ENCODE measurements at regions not wholly inside any gene's neighbourhood (a gene's known extent, or its start where the extent isn't known, plus 50 kb on each side); places are given as distances from the start of the nearest gene placed in this dataset.

- no peaks in the 10 kb centered on the region for H3K9me2 ChIP-seq (replicated peaks; ENCODE audit: low read depth, low read length)
- H3K27me3 ChIP-seq (ENCODE audit: insufficient read depth, low read length, poor library complexity, severe bottlenecking) = no peaks in the 10 kb centered on the region
- H3K4me3 ChIP-seq (ENCODE audit: low read length, poor library complexity, severe bottlenecking) = no peak overlapping the region
- no peaks in the 10 kb centered on the region for H3K4me1 ChIP-seq (ENCODE audit: insufficient read depth, low read length, poor library complexity, severe bottlenecking)
- peaks cover 5% of the 10 kb centered on the region; the same call in 1 of the 2 replicates for H3K9me3 ChIP-seq (ENCODE audit: insufficient read depth, low read depth, low read length)
- no peaks in the 10 kb centered on the region for H3K79me2 ChIP-seq (ENCODE audit: insufficient read depth, low read length)
- no peak overlapping the region for H3K4me2 ChIP-seq (ENCODE audit: low read depth, low read length, poor library complexity, severe bottlenecking)
- no peaks in the 10 kb centered on the region for H3K36me3 ChIP-seq (ENCODE audit: insufficient read depth, low read length)
- TF ChIP-seq EZH2phosphoT487 (IDR thresholded peaks at IDR 0.05; ENCODE audit: borderline replicate concordance) (no peak), CTCF (conservative IDR thresholded peaks at IDR 0.05; ENCODE audit: low read length) (no peak)
- H3K9ac ChIP-seq (ENCODE audit: low read depth, low read length, poor library complexity, severe bottlenecking) = no peak overlapping the region
- H2AFZ ChIP-seq (ENCODE audit: low read length) = no peak overlapping the region
- no peaks in the 10 kb centered on the region for H3F3A ChIP-seq (ENCODE audit: low read depth)
- no peaks in the 10 kb centered on the region for H4K20me1 ChIP-seq (ENCODE audit: insufficient read depth, low read length, poor library complexity, severe bottlenecking)
Observed at GRCh38 chr5:2546938-2547337, 204.5 kb downstream of the IRX2 start.

GRCh38 chr5:2544003-2544402 lies 207.5 kb downstream of the IRX2 start:
- Histone ChIP-seq H3F3A (ENCODE audit: low read depth) (no peaks in the 10 kb centered on the region), H3K36me3 (ENCODE audit: insufficient read depth, low read length) (no peaks in the 10 kb centered on the region), H3K79me2 (ENCODE audit: insufficient read depth, low read length) (no peaks in the 10 kb centered on the region), H3K27me3 (ENCODE audit: insufficient read depth, low read length, poor library complexity, severe bottlenecking) (no peaks in the 10 kb centered on the region), H3K9me3 (ENCODE audit: insufficient read depth, low read depth, low read length) (peaks cover 5% of the 10 kb centered on the region; the same call in 1 of the 2 replicates), H2AFZ (ENCODE audit: low read length) (no peak overlapping the region), H3K4me2 (ENCODE audit: low read depth, low read length, poor library complexity, severe bottlenecking) (no peak overlapping the region), H3K9me2 (replicated peaks; ENCODE audit: low read depth, low read length) (no peaks in the 10 kb centered on the region), H4K20me1 (ENCODE audit: insufficient read depth, low read length, poor library complexity, severe bottlenecking) (no peaks in the 10 kb centered on the region), H3K4me3 (ENCODE audit: low read length, poor library complexity, severe bottlenecking) (no peak overlapping the region), H3K4me1 (ENCODE audit: insufficient read depth, low read length, poor library complexity, severe bottlenecking) (no peaks in the 10 kb centered on the region), H3K9ac (ENCODE audit: low read depth, low read length, poor library complexity, severe bottlenecking) (no peak overlapping the region)
- TF ChIP-seq EZH2phosphoT487 (IDR thresholded peaks at IDR 0.05; ENCODE audit: borderline replicate concordance) = no peak
- TF ChIP-seq CTCF (conservative IDR thresholded peaks at IDR 0.05; ENCODE audit: low read length) = no peak

- H4K20me1 ChIP-seq (ENCODE audit: insufficient read depth, low read length, poor library complexity, severe bottlenecking) = no peaks in the 10 kb centered on the region
- H2AFZ ChIP-seq (ENCODE audit: low read length) = no peak overlapping the region
- H3K79me2 ChIP-seq (ENCODE audit: insufficient read depth, low read length) = no peaks in the 10 kb centered on the region
- no peaks in the 10 kb centered on the region for H3K4me1 ChIP-seq (ENCODE audit: insufficient read depth, low read length, poor library complexity, severe bottlenecking)
- H3K27me3 ChIP-seq (ENCODE audit: insufficient read depth, low read length, poor library complexity, severe bottlenecking) = no peaks in the 10 kb centered on the region
- H3K36me3 ChIP-seq (ENCODE audit: insufficient read depth, low read length) = no peaks in the 10 kb centered on the region
- TF ChIP-seq EZH2phosphoT487 (IDR thresholded peaks at IDR 0.05; ENCODE audit: borderline replicate concordance) (no peak), CTCF (conservative IDR thresholded peaks at IDR 0.05; ENCODE audit: low read length) (no peak)
- H3K4me2 ChIP-seq (ENCODE audit: low read depth, low read length, poor library complexity, severe bottlenecking) = no peak overlapping the region
- no peaks in the 10 kb centered on the region; the same call in 1 of the 2 replicates for H3K9me3 ChIP-seq (ENCODE audit: insufficient read depth, low read depth, low read length)
- H3K9ac ChIP-seq (ENCODE audit: low read depth, low read length, poor library complexity, severe bottlenecking) = no peak overlapping the region
- no peaks in the 10 kb centered on the region for H3F3A ChIP-seq (ENCODE audit: low read depth)
- H3K9me2 ChIP-seq (replicated peaks; ENCODE audit: low read depth, low read length) = no peaks in the 10 kb centered on the region
- H3K4me3 ChIP-seq (ENCODE audit: low read length, poor library complexity, severe bottlenecking) = no peak overlapping the region
Observed at GRCh38 chr5:2542821-2543220, 208.7 kb downstream of the IRX2 start.

Measured in Loucy (cell line).